ENCODE measurements at regions not wholly inside any gene's neighbourhood (a gene's known extent, or its start where the extent isn't known, plus 50 kb on each side); places are given as distances from the start of the nearest gene placed in this dataset.

- TF ChIP-seq EZH2 (IDR thresholded peaks at IDR 0.05; ENCODE audit: borderline replicate concordance, low read depth, low read length, severe bottlenecking) = no peak
- TF ChIP-seq, protein P1, sequence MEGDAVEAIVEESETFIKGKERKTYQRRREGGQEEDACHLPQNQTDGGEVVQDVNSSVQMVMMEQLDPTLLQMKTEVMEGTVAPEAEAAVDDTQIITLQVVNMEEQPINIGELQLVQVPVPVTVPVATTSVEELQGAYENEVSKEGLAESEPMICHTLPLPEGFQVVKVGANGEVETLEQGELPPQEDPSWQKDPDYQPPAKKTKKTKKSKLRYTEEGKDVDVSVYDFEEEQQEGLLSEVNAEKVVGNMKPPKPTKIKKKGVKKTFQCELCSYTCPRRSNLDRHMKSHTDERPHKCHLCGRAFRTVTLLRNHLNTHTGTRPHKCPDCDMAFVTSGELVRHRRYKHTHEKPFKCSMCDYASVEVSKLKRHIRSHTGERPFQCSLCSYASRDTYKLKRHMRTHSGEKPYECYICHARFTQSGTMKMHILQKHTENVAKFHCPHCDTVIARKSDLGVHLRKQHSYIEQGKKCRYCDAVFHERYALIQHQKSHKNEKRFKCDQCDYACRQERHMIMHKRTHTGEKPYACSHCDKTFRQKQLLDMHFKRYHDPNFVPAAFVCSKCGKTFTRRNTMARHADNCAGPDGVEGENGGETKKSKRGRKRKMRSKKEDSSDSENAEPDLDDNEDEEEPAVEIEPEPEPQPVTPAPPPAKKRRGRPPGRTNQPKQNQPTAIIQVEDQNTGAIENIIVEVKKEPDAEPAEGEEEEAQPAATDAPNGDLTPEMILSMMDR (IDR thresholded peaks at IDR 0.05; ENCODE audit: borderline replicate concordance, extremely low read depth, low read length, poor library complexity, severe bottlenecking) = no peak
Measured at GRCh38 chr2:234852941-234853340, 98.9 kb upstream of the SH3BP4 start.

Data from DND-41 (cell line).